WTC11 (cell line): ENCODE measurements at regions not wholly inside any gene's neighbourhood (a gene's known extent, or its start where the extent isn't known, plus 50 kb on each side); places are given as distances from the start of the nearest gene placed in this dataset.

Experiments used
- ATAC-seq: fragments of 200-7000 bp; cut with Tn5 transposase; 2 replicates; pipeline ENCODE4 v1.10.0; 2021; ENCODE audit warnings: mild to moderate bottlenecking, moderate library complexity
- CTCF ChIA-PET: fragments of 300-600 bp; sonication (Branson Sonifier 250); formaldehyde crosslinking; loops from one replicate; lab custom pipeline; 2021; ENCODE audit warnings: antibody characterized with exemption; lab: Charles Lee
- POLR2A ChIA-PET: fragments of 350-600 bp; sonication (Branson Sonifier 250); formaldehyde crosslinking; loops from one replicate; lab custom pipeline; 2021; ENCODE audit warnings: antibody characterized with exemption; lab: Charles Lee
- DNase-seq: peaks from one replicate; pipeline ENCODE4 v3.0.0; 2021; ENCODE audit warnings: low spot score
- H3K27ac Mint-ChIP-seq: 2 replicates; pipeline ENCODE4 v1.8.0; 2021; ENCODE audit warnings: mixed read lengths
- H3K27me3 Mint-ChIP-seq: 2 replicates; pipeline ENCODE4 v1.8.0; 2021; ENCODE audit warnings: low read depth, mild to moderate bottlenecking, moderate library complexity, mixed read lengths
- H3K36me3 Mint-ChIP-seq: 2 replicates; pipeline ENCODE4 v1.8.0; 2021; ENCODE audit warnings: mixed read lengths
- H3K4me1 Mint-ChIP-seq: 2 replicates; pipeline ENCODE4 v1.8.0; 2022; ENCODE audit warnings: mixed read lengths
- H3K4me3 Mint-ChIP-seq: 2 replicates; pipeline ENCODE4 v1.8.0; 2021; ENCODE audit warnings: mild to moderate bottlenecking, moderate library complexity, mixed read lengths
- H3K9me3 Mint-ChIP-seq: 2 replicates; pipeline ENCODE4 v1.8.0; 2021; ENCODE audit warnings: mixed read lengths
- E2F5 ChIP-seq: sonication (generic); formaldehyde crosslinking; IDR thresholded peaks from 2 replicates; pipeline ENCODE4 v1.8.1; 2022; ENCODE audit warnings: mild to moderate bottlenecking, moderate library complexity, missing genetic modification reagents
- ELF4 ChIP-seq: sonication (generic); formaldehyde crosslinking; IDR thresholded peaks from 2 replicates; pipeline ENCODE4 v1.8.1; 2022; ENCODE audit warnings: low read depth, mild to moderate bottlenecking, moderate library complexity, missing genetic modification reagents
- ESRRA ChIP-seq: sonication (generic); formaldehyde crosslinking; IDR thresholded peaks from 2 replicates; pipeline ENCODE4 v1.8.1; 2022; ENCODE audit warnings: mild to moderate bottlenecking, missing genetic modification reagents, borderline replicate concordance
- FOXJ3 ChIP-seq: sonication (generic); formaldehyde crosslinking; IDR thresholded peaks from 2 replicates; pipeline ENCODE4 v1.9.0; 2021; ENCODE audit warnings: missing genetic modification reagents, mild to moderate bottlenecking, borderline replicate concordance
- IRF2 ChIP-seq: sonication (generic); formaldehyde crosslinking; IDR thresholded peaks from 2 replicates; pipeline ENCODE4 v1.8.0; 2022; ENCODE audit warnings: low read depth, missing genetic modification reagents, borderline replicate concordance
- MAX ChIP-seq: sonication (generic); formaldehyde crosslinking; IDR thresholded peaks from 2 replicates; pipeline ENCODE4 v1.8.0; 2022; ENCODE audit warnings: mild to moderate bottlenecking, missing genetic modification reagents
- MXD4 ChIP-seq: fragments of 250-450 bp; sonication (Bioruptor Pico); IDR thresholded peaks from 2 replicates; pipeline ENCODE4 v1.8.0; 2021; ENCODE audit warnings: mild to moderate bottlenecking, moderate library complexity, borderline replicate concordance
- NR1H2 ChIP-seq: sonication (generic); formaldehyde crosslinking; IDR thresholded peaks from 2 replicates; pipeline ENCODE4 v1.9.0; 2021; ENCODE audit warnings: mild to moderate bottlenecking, moderate library complexity, missing genetic modification reagents
- NR2C2 ChIP-seq: sonication (generic); formaldehyde crosslinking; IDR thresholded peaks from 2 replicates; pipeline ENCODE4 v1.8.0; 2022; ENCODE audit warnings: mild to moderate bottlenecking, missing genetic modification reagents
- SMAD4 ChIP-seq: sonication (generic); formaldehyde crosslinking; IDR thresholded peaks from 2 replicates; pipeline ENCODE4 v1.8.0; 2022; ENCODE audit warnings: mild to moderate bottlenecking, missing genetic modification reagents
- SP1 ChIP-seq: sonication (generic); formaldehyde crosslinking; conservative IDR thresholded peaks from 2 replicates; pipeline ENCODE4 v1.8.1; 2022; ENCODE audit warnings: missing genetic modification reagents
- TCF7 ChIP-seq: sonication (generic); formaldehyde crosslinking; IDR thresholded peaks from 2 replicates; pipeline ENCODE4 v1.8.0; 2022; ENCODE audit warnings: mild to moderate bottlenecking, low read depth, missing genetic modification reagents, moderate library complexity
- ZNF263 ChIP-seq: sonication (generic); formaldehyde crosslinking; IDR thresholded peaks from 2 replicates; pipeline ENCODE4 v1.8.1; 2022; ENCODE audit warnings: low read depth, mild to moderate bottlenecking, moderate library complexity, missing genetic modification reagents
- ZNF317 ChIP-seq: sonication (generic); formaldehyde crosslinking; IDR thresholded peaks from 2 replicates; pipeline ENCODE4 v1.8.1; 2023; ENCODE audit warnings: low read depth, mild to moderate bottlenecking, moderate library complexity, missing genetic modification reagents, borderline replicate concordance
- ZNF416 ChIP-seq: fragments of 250-450 bp; sonication (Bioruptor Pico); IDR thresholded peaks from 2 replicates; pipeline ENCODE4 v1.9.0; 2021; ENCODE audit warnings: mild to moderate bottlenecking, inconsistent platforms
- TF ChIP-seq, protein P1 (sequence below): sonication (generic); formaldehyde crosslinking; IDR thresholded peaks from 2 replicates; pipeline ENCODE4 v1.8.1; 2023; ENCODE audit warnings: mild to moderate bottlenecking, missing genetic modification reagents
- TF ChIP-seq, protein P2 (sequence below): fragments of 200-600 bp; IDR thresholded peaks from 2 replicates; pipeline ENCODE4 v1.8.0; 2022; ENCODE audit warnings: antibody characterized with exemption
- TF ChIP-seq, protein P3 (sequence below): sonication (generic); formaldehyde crosslinking; IDR thresholded peaks from 2 replicates; pipeline ENCODE4 v1.8.0; 2022; ENCODE audit warnings: mild to moderate bottlenecking, missing genetic modification reagents
- TF ChIP-seq, protein P4 (sequence below): sonication (generic); formaldehyde crosslinking; conservative IDR thresholded peaks from 2 replicates; pipeline ENCODE4 v1.8.1; 2023; ENCODE audit warnings: mild to moderate bottlenecking, low read depth, missing genetic modification reagents, moderate library complexity

- H3K4me3 Mint-ChIP-seq: no peak overlapping the region
- no peaks in the 10 kb centered on the region for H3K4me1 Mint-ChIP-seq
- ATAC-seq (no peak), DNase-seq (no peak)
- no peak for TF ChIP-seq IRF2 (CRISPR knock-in tag)
- no peak for TF ChIP-seq NR2C2 (CRISPR knock-in tag)
- no peak for TF ChIP-seq SP1 (CRISPR knock-in tag)
- no peak for TF ChIP-seq FOXJ3 (CRISPR knock-in tag)
- TF ChIP-seq ZNF317 (CRISPR knock-in tag): no peak
- no peak for TF ChIP-seq ESRRA (CRISPR knock-in tag)
- TF ChIP-seq ELF4 (CRISPR knock-in tag): no peak
- no peak for TF ChIP-seq NR1H2 (CRISPR knock-in tag)
- TF ChIP-seq ZNF416: no peak
- TF ChIP-seq, protein P1, sequence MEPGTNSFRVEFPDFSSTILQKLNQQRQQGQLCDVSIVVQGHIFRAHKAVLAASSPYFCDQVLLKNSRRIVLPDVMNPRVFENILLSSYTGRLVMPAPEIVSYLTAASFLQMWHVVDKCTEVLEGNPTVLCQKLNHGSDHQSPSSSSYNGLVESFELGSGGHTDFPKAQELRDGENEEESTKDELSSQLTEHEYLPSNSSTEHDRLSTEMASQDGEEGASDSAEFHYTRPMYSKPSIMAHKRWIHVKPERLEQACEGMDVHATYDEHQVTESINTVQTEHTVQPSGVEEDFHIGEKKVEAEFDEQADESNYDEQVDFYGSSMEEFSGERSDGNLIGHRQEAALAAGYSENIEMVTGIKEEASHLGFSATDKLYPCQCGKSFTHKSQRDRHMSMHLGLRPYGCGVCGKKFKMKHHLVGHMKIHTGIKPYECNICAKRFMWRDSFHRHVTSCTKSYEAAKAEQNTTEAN (CRISPR knock-in tag): no peak
- TF ChIP-seq MXD4: no peak
- TF ChIP-seq SMAD4 (CRISPR knock-in tag): no peak
- TF ChIP-seq, protein P2, sequence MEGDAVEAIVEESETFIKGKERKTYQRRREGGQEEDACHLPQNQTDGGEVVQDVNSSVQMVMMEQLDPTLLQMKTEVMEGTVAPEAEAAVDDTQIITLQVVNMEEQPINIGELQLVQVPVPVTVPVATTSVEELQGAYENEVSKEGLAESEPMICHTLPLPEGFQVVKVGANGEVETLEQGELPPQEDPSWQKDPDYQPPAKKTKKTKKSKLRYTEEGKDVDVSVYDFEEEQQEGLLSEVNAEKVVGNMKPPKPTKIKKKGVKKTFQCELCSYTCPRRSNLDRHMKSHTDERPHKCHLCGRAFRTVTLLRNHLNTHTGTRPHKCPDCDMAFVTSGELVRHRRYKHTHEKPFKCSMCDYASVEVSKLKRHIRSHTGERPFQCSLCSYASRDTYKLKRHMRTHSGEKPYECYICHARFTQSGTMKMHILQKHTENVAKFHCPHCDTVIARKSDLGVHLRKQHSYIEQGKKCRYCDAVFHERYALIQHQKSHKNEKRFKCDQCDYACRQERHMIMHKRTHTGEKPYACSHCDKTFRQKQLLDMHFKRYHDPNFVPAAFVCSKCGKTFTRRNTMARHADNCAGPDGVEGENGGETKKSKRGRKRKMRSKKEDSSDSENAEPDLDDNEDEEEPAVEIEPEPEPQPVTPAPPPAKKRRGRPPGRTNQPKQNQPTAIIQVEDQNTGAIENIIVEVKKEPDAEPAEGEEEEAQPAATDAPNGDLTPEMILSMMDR: no peak
- TF ChIP-seq, protein P3, sequence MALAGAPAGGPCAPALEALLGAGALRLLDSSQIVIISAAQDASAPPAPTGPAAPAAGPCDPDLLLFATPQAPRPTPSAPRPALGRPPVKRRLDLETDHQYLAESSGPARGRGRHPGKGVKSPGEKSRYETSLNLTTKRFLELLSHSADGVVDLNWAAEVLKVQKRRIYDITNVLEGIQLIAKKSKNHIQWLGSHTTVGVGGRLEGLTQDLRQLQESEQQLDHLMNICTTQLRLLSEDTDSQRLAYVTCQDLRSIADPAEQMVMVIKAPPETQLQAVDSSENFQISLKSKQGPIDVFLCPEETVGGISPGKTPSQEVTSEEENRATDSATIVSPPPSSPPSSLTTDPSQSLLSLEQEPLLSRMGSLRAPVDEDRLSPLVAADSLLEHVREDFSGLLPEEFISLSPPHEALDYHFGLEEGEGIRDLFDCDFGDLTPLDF (CRISPR knock-in tag): no peak
- TF ChIP-seq, protein P4, sequence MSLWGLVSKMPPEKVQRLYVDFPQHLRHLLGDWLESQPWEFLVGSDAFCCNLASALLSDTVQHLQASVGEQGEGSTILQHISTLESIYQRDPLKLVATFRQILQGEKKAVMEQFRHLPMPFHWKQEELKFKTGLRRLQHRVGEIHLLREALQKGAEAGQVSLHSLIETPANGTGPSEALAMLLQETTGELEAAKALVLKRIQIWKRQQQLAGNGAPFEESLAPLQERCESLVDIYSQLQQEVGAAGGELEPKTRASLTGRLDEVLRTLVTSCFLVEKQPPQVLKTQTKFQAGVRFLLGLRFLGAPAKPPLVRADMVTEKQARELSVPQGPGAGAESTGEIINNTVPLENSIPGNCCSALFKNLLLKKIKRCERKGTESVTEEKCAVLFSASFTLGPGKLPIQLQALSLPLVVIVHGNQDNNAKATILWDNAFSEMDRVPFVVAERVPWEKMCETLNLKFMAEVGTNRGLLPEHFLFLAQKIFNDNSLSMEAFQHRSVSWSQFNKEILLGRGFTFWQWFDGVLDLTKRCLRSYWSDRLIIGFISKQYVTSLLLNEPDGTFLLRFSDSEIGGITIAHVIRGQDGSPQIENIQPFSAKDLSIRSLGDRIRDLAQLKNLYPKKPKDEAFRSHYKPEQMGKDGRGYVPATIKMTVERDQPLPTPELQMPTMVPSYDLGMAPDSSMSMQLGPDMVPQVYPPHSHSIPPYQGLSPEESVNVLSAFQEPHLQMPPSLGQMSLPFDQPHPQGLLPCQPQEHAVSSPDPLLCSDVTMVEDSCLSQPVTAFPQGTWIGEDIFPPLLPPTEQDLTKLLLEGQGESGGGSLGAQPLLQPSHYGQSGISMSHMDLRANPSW (CRISPR knock-in tag): no peak
- TF ChIP-seq ZNF263: no peak
- TF ChIP-seq MAX (CRISPR knock-in tag): no peak
- TF ChIP-seq E2F5 (CRISPR knock-in tag): no peak
- TF ChIP-seq TCF7 (CRISPR knock-in tag): no peak
- ChIA-PET POLR2A (no interaction called here), CTCF (no interaction called here)
- H3K9me3 Mint-ChIP-seq: peaks cover 19% of the 10 kb centered on the region
- H3K27ac Mint-ChIP-seq: no peak overlapping the region
- H3K27me3 Mint-ChIP-seq: peaks cover 3% of the 10 kb centered on the region
- H3K36me3 Mint-ChIP-seq: peaks cover 2% of the 10 kb centered on the region; the same call in 1 of the 2 replicates
Observed at GRCh38 chr14:23805761-23806160, 147.8 kb upstream of the DHRS4 start.
